ENCODE measurements at regions not wholly inside any gene's neighbourhood (a gene's known extent, or its start where the extent isn't known, plus 50 kb on each side); places are given as distances from the start of the nearest gene placed in this dataset.

DNA sequence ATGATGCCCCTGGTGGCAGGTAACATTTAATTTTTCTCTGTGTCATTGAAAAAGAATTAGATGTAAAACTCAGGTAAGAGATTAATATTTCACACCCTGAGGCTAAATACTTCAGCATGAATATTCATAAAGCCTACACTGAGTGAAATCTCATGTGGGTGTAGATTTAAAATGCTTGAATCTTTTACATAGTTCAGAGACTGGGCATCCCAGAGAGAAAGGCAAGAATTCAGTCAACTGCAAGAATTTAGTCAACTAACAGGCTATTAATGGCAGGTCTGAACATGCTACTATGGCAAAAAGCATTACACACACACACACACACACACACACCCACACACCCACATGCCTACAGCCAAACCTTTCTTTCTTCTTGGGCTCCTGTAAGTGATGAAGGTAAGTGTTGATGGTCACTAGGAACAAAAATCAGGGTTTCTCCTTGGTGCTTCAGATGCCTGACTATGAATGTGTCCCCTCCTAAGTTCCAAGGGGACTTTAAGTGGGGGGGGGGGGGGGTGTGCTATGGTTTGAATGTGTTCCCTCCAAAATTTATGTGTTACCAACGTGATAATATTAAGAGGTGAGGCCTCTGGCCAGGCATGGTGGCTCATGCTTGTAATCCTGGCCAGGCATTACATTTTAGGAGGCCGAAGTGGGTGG, 63.7 kb upstream of the PSMD7 start:
- H3K27me3 Mint-ChIP-seq (ENCODE audit: low read depth): peaks cover 10% of the 10 kb centered on the region
- H3K4me3 Mint-ChIP-seq: no peak overlapping the region
- no peak for ATAC-seq
- H3K9me3 Mint-ChIP-seq (ENCODE audit: insufficient read depth): no peaks in the 10 kb centered on the region
- H3K4me1 Mint-ChIP-seq (ENCODE audit: low read depth): no peaks in the 10 kb centered on the region
- no peak for DNase-seq
- ChIA-PET POLR2A (no interaction called here), CTCF (no interaction called here)
- no peak overlapping the region for H3K27ac Mint-ChIP-seq
- no peaks in the 10 kb centered on the region for H3K36me3 Mint-ChIP-seq (ENCODE audit: low read depth)

GRCh38 chr16:74230126-74230525, 66.5 kb upstream of the PSMD7 start:
- no peaks in the 10 kb centered on the region for H3K4me1 Mint-ChIP-seq (ENCODE audit: low read depth)

GRCh38 chr16:74226338-74226954, 70.2 kb upstream of the PSMD7 start:
- Mint-ChIP-seq H3K27me3 (ENCODE audit: low read depth) (peaks cover 17% of the 10 kb centered on the region), H3K36me3 (ENCODE audit: low read depth) (no peaks in the 10 kb centered on the region), H3K9me3 (ENCODE audit: insufficient read depth) (no peaks in the 10 kb centered on the region), H3K4me3 (no peak overlapping the region), H3K27ac (no peak overlapping the region), H3K4me1 (ENCODE audit: low read depth) (no peaks in the 10 kb centered on the region)
- CTCF ChIA-PET: interaction anchor here (1.1 to 1.5 kb wide), 3 partner anchors 10 to 51 kb away, joined by 3 to 5 read pairs (median 3); no protein-coding TSS in a partner anchor
- no peak for DNase-seq
- ATAC-seq: no peak
- POLR2A ChIA-PET: no interaction called here

More at GRCh38 chr16:74230126-74230525, 66.5 kb upstream of the PSMD7 start:
- ATAC-seq: no peak
- Mint-ChIP-seq H3K27ac (no peak overlapping the region), H3K36me3 (ENCODE audit: low read depth) (no peaks in the 10 kb centered on the region), H3K27me3 (ENCODE audit: low read depth) (peaks cover 18% of the 10 kb centered on the region), H3K9me3 (ENCODE audit: insufficient read depth) (no peaks in the 10 kb centered on the region), H3K4me3 (no peak overlapping the region)
- ChIA-PET CTCF (no interaction called here), POLR2A (no interaction called here)
- no peak for DNase-seq

DNA sequence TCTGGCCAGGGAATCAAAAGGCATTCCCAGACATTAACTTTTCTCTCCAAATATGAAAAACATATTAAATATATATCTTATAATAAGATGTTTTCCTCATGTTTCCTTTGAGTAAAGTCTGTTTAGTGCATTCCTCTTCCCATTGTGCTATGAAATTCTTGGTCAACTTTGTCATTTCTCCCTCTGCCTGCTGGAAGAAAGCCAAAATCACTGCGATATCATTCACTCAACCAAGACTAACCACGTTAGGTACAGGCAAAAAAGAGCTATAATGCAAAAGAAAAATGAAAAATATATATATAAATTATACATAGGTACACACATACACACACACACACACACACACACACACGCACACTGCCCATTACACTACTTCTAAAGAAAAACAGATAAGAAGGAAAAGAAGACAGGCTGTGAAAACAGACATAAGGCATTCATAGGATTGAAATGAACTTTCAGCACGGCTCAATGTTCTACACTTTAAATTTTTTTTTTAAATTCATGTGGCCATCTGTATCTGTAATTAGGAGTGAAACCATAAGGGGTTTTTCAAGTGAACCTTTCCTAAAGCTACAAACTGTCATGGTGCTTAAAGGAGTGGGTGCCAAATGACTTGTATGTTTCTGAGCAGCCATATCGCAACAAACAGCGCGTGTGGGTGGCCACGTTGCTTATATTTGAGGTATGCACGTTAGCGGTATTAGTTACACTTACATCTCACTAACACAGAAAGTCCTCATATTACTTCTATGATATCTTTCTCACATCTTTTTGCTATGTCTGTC, 71.6 kb upstream of the PSMD7 start:
- no peaks in the 10 kb centered on the region for H3K36me3 Mint-ChIP-seq (ENCODE audit: low read depth)
- H3K4me3 Mint-ChIP-seq: no peak overlapping the region
- H3K27me3 Mint-ChIP-seq (ENCODE audit: low read depth): peaks cover 21% of the 10 kb centered on the region
- ATAC-seq (no peak), DNase-seq (no peak)
- CTCF ChIA-PET: no interaction called here
- H3K27ac Mint-ChIP-seq: no peak overlapping the region
- no peaks in the 10 kb centered on the region for H3K9me3 Mint-ChIP-seq (ENCODE audit: insufficient read depth)
- no peaks in the 10 kb centered on the region for H3K4me1 Mint-ChIP-seq (ENCODE audit: low read depth)
- POLR2A ChIA-PET: no interaction called here

GRCh38 chr16:74221828-74222227, 74.8 kb upstream of the PSMD7 start:
- ChIA-PET POLR2A (interaction anchor here (0.7 kb wide), 1 partner anchor 79 kb away, joined by 3 read pairs; no protein-coding TSS in a partner anchor), CTCF (no interaction called here)
- H3K4me3 Mint-ChIP-seq: no peak overlapping the region
- no peaks in the 10 kb centered on the region for H3K4me1 Mint-ChIP-seq (ENCODE audit: low read depth)
- no peak overlapping the region for H3K27ac Mint-ChIP-seq
- no peak for ATAC-seq
- peaks cover 20% of the 10 kb centered on the region for H3K27me3 Mint-ChIP-seq (ENCODE audit: low read depth)
- H3K36me3 Mint-ChIP-seq (ENCODE audit: low read depth): no peaks in the 10 kb centered on the region
- H3K9me3 Mint-ChIP-seq (ENCODE audit: insufficient read depth): no peaks in the 10 kb centered on the region
- no peak for DNase-seq

GRCh38 chr16:74219706-74220105, 76.9 kb upstream of the PSMD7 start:
- CTCF ChIA-PET: no interaction called here

GRCh38 chr16:74218871-74219270, 77.7 kb upstream of the PSMD7 start:
- peaks cover 8% of the 10 kb centered on the region for H3K27me3 Mint-ChIP-seq (ENCODE audit: low read depth)

More at GRCh38 chr16:74219706-74220105, 76.9 kb upstream of the PSMD7 start:
- no peak for DNase-seq
- no peaks in the 10 kb centered on the region for H3K9me3 Mint-ChIP-seq (ENCODE audit: insufficient read depth)
- no peaks in the 10 kb centered on the region for H3K4me1 Mint-ChIP-seq (ENCODE audit: low read depth)
- no peaks in the 10 kb centered on the region for H3K36me3 Mint-ChIP-seq (ENCODE audit: low read depth)
- H3K27ac Mint-ChIP-seq: no peak overlapping the region
- no peak overlapping the region for H3K4me3 Mint-ChIP-seq
- ATAC-seq: no peak
- POLR2A ChIA-PET: no interaction called here
- H3K27me3 Mint-ChIP-seq (ENCODE audit: low read depth): peaks cover 8% of the 10 kb centered on the region

GRCh38 chr16:74216319-74216718, 80.3 kb upstream of the PSMD7 start:
- ChIA-PET CTCF (interaction anchor here (1.9 kb wide), 1 partner anchor 11 kb away, joined by 5 read pairs; no protein-coding TSS in a partner anchor), POLR2A (no interaction called here)
- H3K27ac Mint-ChIP-seq: no peak overlapping the region
- ATAC-seq (no peak), DNase-seq (no peak)
- no peaks in the 10 kb centered on the region for H3K9me3 Mint-ChIP-seq (ENCODE audit: insufficient read depth)
- peaks cover 8% of the 10 kb centered on the region for H3K27me3 Mint-ChIP-seq (ENCODE audit: low read depth)
- no peaks in the 10 kb centered on the region for H3K4me1 Mint-ChIP-seq (ENCODE audit: low read depth)
- H3K4me3 Mint-ChIP-seq: no peak overlapping the region
- H3K36me3 Mint-ChIP-seq (ENCODE audit: low read depth): no peaks in the 10 kb centered on the region

More at GRCh38 chr16:74218871-74219270, 77.7 kb upstream of the PSMD7 start:
- Mint-ChIP-seq H3K36me3 (ENCODE audit: low read depth) (no peaks in the 10 kb centered on the region), H3K9me3 (ENCODE audit: insufficient read depth) (no peaks in the 10 kb centered on the region), H3K27ac (no peak overlapping the region), H3K4me3 (no peak overlapping the region), H3K4me1 (ENCODE audit: low read depth) (no peaks in the 10 kb centered on the region)
- no peak for DNase-seq
- ChIA-PET CTCF (no interaction called here), POLR2A (no interaction called here)
- no peak for ATAC-seq

- Mint-ChIP-seq H3K27ac (no peak overlapping the region), H3K4me3 (no peak overlapping the region), H3K4me1 (ENCODE audit: low read depth) (no peaks in the 10 kb centered on the region), H3K36me3 (ENCODE audit: low read depth) (no peaks in the 10 kb centered on the region), H3K9me3 (ENCODE audit: insufficient read depth) (no peaks in the 10 kb centered on the region), H3K27me3 (ENCODE audit: low read depth) (peaks cover 4% of the 10 kb centered on the region)
- DNase-seq (no peak), ATAC-seq (no peak)
- ChIA-PET POLR2A (no interaction called here), CTCF (interaction anchor here (1.9 kb wide), 1 partner anchor 12 kb away, joined by 5 read pairs; no protein-coding TSS in a partner anchor)
Measured at GRCh38 chr16:74215249-74215648, 81.4 kb upstream of the PSMD7 start.

DNA sequence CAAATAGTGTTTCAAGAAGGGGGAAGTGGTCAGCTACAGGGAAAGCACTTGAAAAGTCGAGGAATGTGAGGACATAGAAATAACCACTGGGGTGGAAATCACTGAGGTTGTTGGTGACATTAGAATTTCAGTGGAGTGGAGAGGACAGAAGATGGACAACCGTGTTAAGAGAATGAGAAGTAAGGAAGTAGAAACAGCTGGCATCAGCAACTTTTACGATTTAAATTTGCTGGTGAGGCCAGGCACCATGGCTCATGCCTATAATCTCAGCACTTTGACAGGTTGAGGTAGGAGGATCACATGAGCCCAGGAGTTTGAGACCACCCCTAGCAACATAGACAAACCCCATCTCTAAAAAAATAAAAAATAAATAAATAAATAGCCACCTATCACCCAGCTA, 83.2 kb upstream of the PSMD7 start:
- ChIA-PET POLR2A (no interaction called here), CTCF (no interaction called here)
- DNase-seq (no peak), ATAC-seq (no peak)
- no peaks in the 10 kb centered on the region for H3K27me3 Mint-ChIP-seq (ENCODE audit: low read depth)
- no peaks in the 10 kb centered on the region for H3K36me3 Mint-ChIP-seq (ENCODE audit: low read depth)
- H3K9me3 Mint-ChIP-seq (ENCODE audit: insufficient read depth): no peaks in the 10 kb centered on the region
- no peak overlapping the region for H3K27ac Mint-ChIP-seq
- no peaks in the 10 kb centered on the region for H3K4me1 Mint-ChIP-seq (ENCODE audit: low read depth)
- H3K4me3 Mint-ChIP-seq: no peak overlapping the region

- Mint-ChIP-seq H3K4me1 (ENCODE audit: low read depth) (no peaks in the 10 kb centered on the region), H3K27me3 (ENCODE audit: low read depth) (no peaks in the 10 kb centered on the region), H3K36me3 (ENCODE audit: low read depth) (no peaks in the 10 kb centered on the region), H3K9me3 (ENCODE audit: insufficient read depth) (no peaks in the 10 kb centered on the region), H3K27ac (no peak overlapping the region), H3K4me3 (no peak overlapping the region)
- ATAC-seq: no peak
- ChIA-PET POLR2A (no interaction called here), CTCF (no interaction called here)
- DNase-seq: no peak
Measured at GRCh38 chr16:74210245-74210644, 86.4 kb upstream of the PSMD7 start.

DNA sequence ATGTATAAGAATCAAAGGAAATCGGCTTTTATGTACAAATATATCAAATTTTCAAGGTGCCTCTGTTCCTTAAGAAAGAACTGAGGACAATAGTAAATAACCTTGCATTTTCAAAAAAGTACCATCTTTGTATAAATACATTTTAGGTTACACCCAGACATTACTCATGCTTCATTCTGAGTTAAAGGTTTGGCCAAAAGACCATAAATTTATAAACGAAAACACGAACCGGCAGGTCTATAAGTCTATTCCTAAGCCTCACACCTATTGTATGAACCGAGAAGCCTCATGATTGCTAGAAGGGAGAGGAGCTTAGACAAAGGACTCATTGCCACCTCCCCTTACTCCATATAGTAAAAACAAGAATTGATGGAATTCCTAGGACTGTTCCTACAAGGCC, 94.6 kb upstream of the PSMD7 start:
- Mint-ChIP-seq H3K27ac (no peak overlapping the region), H3K9me3 (ENCODE audit: insufficient read depth) (no peaks in the 10 kb centered on the region), H3K4me3 (no peak overlapping the region), H3K4me1 (ENCODE audit: low read depth) (no peaks in the 10 kb centered on the region), H3K27me3 (ENCODE audit: low read depth) (peaks cover 2% of the 10 kb centered on the region), H3K36me3 (ENCODE audit: low read depth) (no peaks in the 10 kb centered on the region)
- CTCF ChIA-PET: no interaction called here
- ATAC-seq: no peak
- POLR2A ChIA-PET: no interaction called here
- DNase-seq: no peak
